Panc1 (cell line): ENCODE measurements at regions not wholly inside any gene's neighbourhood (a gene's known extent, or its start where the extent isn't known, plus 50 kb on each side); places are given as distances from the start of the nearest gene placed in this dataset.

ENCODE experiments used
- ATAC-seq: fragments of 200-7000 bp; cut with Tn5 transposase; 2 replicates; pipeline ENCODE4 v1.9.1; 2020; ENCODE audit warnings: mild to moderate bottlenecking, moderate library complexity
- BruUV-seq: library from RNA; stranded (reverse); fragments of 400-500 nt; replicated peaks from 2 replicates; lab custom pipeline; 2021; lab: Mats Ljungman, UMichigan
- CTCF ChIA-PET: fragments of 300-600 bp; sonication (Branson Sonifier 250); formaldehyde crosslinking; loops from one replicate; lab custom pipeline; 2022; ENCODE audit warnings: antibody characterized with exemption; lab: Charles Lee
- POLR2A ChIA-PET: fragments of 300-600 bp; sonication (Branson Sonifier 250); formaldehyde crosslinking; loops from one replicate; lab custom pipeline; 2022; ENCODE audit warnings: antibody characterized with exemption; lab: Charles Lee
- DNase-seq: peaks from one replicate; pipeline ENCODE4 v3.0.0-alpha.2; 2010; ENCODE audit warnings: low read depth, low spot score
- H3K27ac ChIP-seq: 2 replicates; pipeline ENCODE4 v1.5.1; 2011; ENCODE audit warnings: mild to moderate bottlenecking, low read length, inconsistent platforms
- H3K27me3 ChIP-seq: fragments of 200-500 bp; sonication (Bioruptor generic); 2 replicates; pipeline ENCODE4 v1.6.0; 2014; ENCODE audit warnings: low read length, inconsistent platforms; ENCODE audit not compliant: control insufficient read depth, insufficient read depth
- H3K36me3 ChIP-seq: fragments of 200-500 bp; sonication (Bioruptor generic); 2 replicates; pipeline ENCODE4 v1.5.1; 2014; ENCODE audit warnings: inconsistent platforms, mild to moderate bottlenecking, low read length, moderate library complexity; ENCODE audit not compliant: control insufficient read depth, insufficient read depth
- H3K4me1 ChIP-seq: 2 replicates; pipeline ENCODE4 v1.5.1; 2011; ENCODE audit warnings: inconsistent platforms, mild to moderate bottlenecking, low read length, moderate library complexity; ENCODE audit not compliant: control insufficient read depth, insufficient read depth
- H3K4me3 ChIP-seq, 2 experiments: 2 replicates each; pipeline ENCODE4 v1.5.1; 2011 to 2012; ENCODE audit warnings: low read depth in 2 of 2, low read length in 2 of 2, mild to moderate bottlenecking in 2 of 2, inconsistent platforms in 1 of 2, moderate library complexity in 1 of 2
- H3K9me3 ChIP-seq: fragments of 200-500 bp; sonication (Bioruptor generic); 2 replicates; pipeline ENCODE4 v1.5.1; 2014; ENCODE audit warnings: low read depth, mild to moderate bottlenecking, inconsistent platforms, low read length, moderate library complexity; ENCODE audit not compliant: control insufficient read depth, insufficient read depth
- CTCF ChIP-seq: fragments of 450-650 bp; IDR thresholded peaks from 2 replicates; pipeline ENCODE4 v1.5.1; 2017; ENCODE audit warnings: mild to moderate bottlenecking
- POLR2AphosphoS5 ChIP-seq: IDR thresholded peaks from 2 replicates; pipeline ENCODE4 v1.6.1; 2012; ENCODE audit warnings: mild to moderate bottlenecking, low read depth, low read length, moderate library complexity
- REST ChIP-seq, 2 experiments: IDR thresholded peaks; 2 replicates each; pipeline ENCODE4 v1.6.1; 2011 to 2012; ENCODE audit warnings: low read depth in 2 of 2, control low read depth in 1 of 2, low read length in 1 of 2, mild to moderate bottlenecking in 1 of 2, moderate library complexity in 1 of 2; ENCODE audit not compliant: insufficient read depth in 1 of 2
- SIN3A ChIP-seq: IDR thresholded peaks from 2 replicates; pipeline ENCODE4 v1.6.1; 2012; ENCODE audit warnings: low read depth, mild to moderate bottlenecking, low read length, moderate library complexity, borderline replicate concordance; ENCODE audit not compliant: insufficient read depth
- TCF7L2 ChIP-seq: IDR thresholded peaks from 2 replicates; pipeline ENCODE4 v1.6.1; 2011; ENCODE audit warnings: mild to moderate bottlenecking, low read depth, low read length, inconsistent platforms
- in situ Hi-C: cut with HindIII; loops from 2 replicates; pipeline ENCODE4 v1.10.0; 2016; ENCODE audit warnings: low sequenced_read_pairs, low pct_unique_long_range_greater_than_20kb
- intact Hi-C: fragments of 100-400 bp; cut with micrococcal nuclease; formaldehyde crosslinking; loops from one replicate; pipeline ENCODE4 v1.10.0; 2022; ENCODE audit not compliant: unreplicated experiment

- intact Hi-C loops: no loop called here
Observed at GRCh38 chr10:83037653-83038052, 1101.7 kb upstream of the GHITM start.

GRCh38 chr10:83038631-83039030 lies 1100.7 kb upstream of the GHITM start:
- H3K4me1 ChIP-seq: no peaks in the 10 kb centered on the region
- ChIA-PET CTCF (no interaction called here), POLR2A (no interaction called here)
- BruUV-seq: no TSS peak
- intact Hi-C loops: no loop called here
- TF ChIP-seq SIN3A (no peak), REST (IDR thresholded peaks at IDR 0.05; ENCODE audit: insufficient read depth in 1 of 2, low read depth in 2 of 2, low read length in 1 of 2) (no peak), POLR2AphosphoS5 (no peak), TCF7L2 (no peak), CTCF (no peak)
- H3K27ac ChIP-seq: no peak overlapping the region
- H3K9me3 ChIP-seq: 0 out of 2 replicates have a peak, but pooled peaks cover 3% of the 10 kb centered on the region
- in situ Hi-C loops: no loop called here
- no peaks in the 10 kb centered on the region for H3K27me3 ChIP-seq
- ATAC-seq: no peak
- no peak overlapping the region for H3K4me3 ChIP-seq
- no peak for DNase-seq
- no peaks in the 10 kb centered on the region for H3K36me3 ChIP-seq

More at GRCh38 chr10:83037653-83038052, 1101.7 kb upstream of the GHITM start:
- no peak overlapping the region for H3K4me3 ChIP-seq
- 0 out of 2 replicates have a peak, but pooled peaks cover 3% of the 10 kb centered on the region for H3K9me3 ChIP-seq
- ATAC-seq (no peak), DNase-seq (no peak)
- H3K36me3 ChIP-seq: no peaks in the 10 kb centered on the region
- TF ChIP-seq CTCF (no peak), TCF7L2 (no peak), SIN3A (no peak), POLR2AphosphoS5 (no peak), REST (IDR thresholded peaks at IDR 0.05; ENCODE audit: insufficient read depth in 1 of 2, low read depth in 2 of 2, low read length in 1 of 2) (no peak)
- no peaks in the 10 kb centered on the region for H3K4me1 ChIP-seq
- in situ Hi-C loops: no loop called here
- H3K27me3 ChIP-seq: no peaks in the 10 kb centered on the region
- no peak overlapping the region for H3K27ac ChIP-seq
- CTCF ChIA-PET: no interaction called here
- POLR2A ChIA-PET: no interaction called here
- BruUV-seq: no TSS peak
